K562 (cell line): ENCODE measurements at regions not wholly inside any gene's neighbourhood (a gene's known extent, or its start where the extent isn't known, plus 50 kb on each side); places are given as distances from the start of the nearest gene placed in this dataset.
A peak's percentile ranks its signal among the peaks of the same experiment; 100 is the strongest.

ENCODE experiments used
- ATAC-seq: fragments of 200-7000 bp; cut with Tn5 transposase; 3 replicates; pipeline ENCODE4 v1.9.1; 2020; ENCODE audit warnings: moderate library complexity
- BruUV-seq: library from RNA; stranded (reverse); fragments of 400-500 nt; replicated peaks from 2 replicates; lab custom pipeline; 2021; lab: Mats Ljungman, UMichigan
- CTCF ChIA-PET: fragments of 300-600 bp; formaldehyde crosslinking; extraction: SDS; loops from one replicate; lab custom pipeline; 2021; ENCODE audit warnings: low intra/inter-chr PET ratio; lab: Yijun Ruan, JAX
- POLR2A ChIA-PET: fragments of 300-600, 350-650 bp; sonication (Branson Sonifier 250); formaldehyde crosslinking; extraction: SDS; loops from one replicate; lab custom pipeline; 2021; ENCODE audit warnings: antibody characterized with exemption, inconsistent platforms; lab: Yijun Ruan, JAX
- DNase-seq, 4 experiments: peaks; one replicate each; pipeline versions ENCODE4 v3.0.0 to v3.0.0-alpha.2; 2011 to 2018; ENCODE audit warnings: low spot score in 3 of 4, mixed read lengths in 3 of 4; ENCODE audit errors: extremely low read depth in 1 of 4
- FAIRE-seq: peaks from 2 replicates; lab custom pipeline; 2011; peaks lifted over from hg19 to GRCh38; lab: Jason Lieb, UNC
- H2AFZ ChIP-seq: 2 replicates; pipeline ENCODE4 v1.6.0; 2011; ENCODE audit warnings: low read depth, low read length, control low read depth, inconsistent platforms
- H3K27ac ChIP-seq: fragments of 200-600 bp; 3 replicates; pipeline ENCODE4 v1.8.0; 2011; ENCODE audit warnings: low read depth, mild to moderate bottlenecking, control low read depth, inconsistent platforms, low read length, moderate library complexity, mixed read lengths; ENCODE audit errors: extremely low read depth
- H3K27me3 ChIP-seq, 2 experiments: fragments of 300-600 bp in 1 of 2; 2 replicates in 1 of 2; 3 replicates in 1 of 2; pipeline versions ENCODE4 v1.6.0 to v1.8.0; 2011; ENCODE audit warnings: inconsistent platforms in 2 of 2, low read length in 2 of 2, mild to moderate bottlenecking in 1 of 2, mixed read lengths in 1 of 2, moderate library complexity in 1 of 2; ENCODE audit not compliant: control insufficient read depth in 2 of 2, insufficient read depth in 2 of 2
- H3K36me3 ChIP-seq: fragments of 300-600 bp; 3 replicates; pipeline ENCODE4 v1.8.0; 2011; ENCODE audit warnings: mild to moderate bottlenecking, low read length, inconsistent platforms; ENCODE audit not compliant: control insufficient read depth, insufficient read depth
- H3K4me1 ChIP-seq, 2 experiments: fragments of 200-600 bp in 1 of 2; replicated peaks in 1 of 2; 2 replicates in 1 of 2; 3 replicates in 1 of 2; pipeline versions ENCODE4 v1.5.1 to v1.8.0; 2011; ENCODE audit warnings: inconsistent platforms in 2 of 2, low read length in 2 of 2, mild to moderate bottlenecking in 1 of 2, mixed read lengths in 1 of 2, moderate library complexity in 1 of 2; ENCODE audit not compliant: control insufficient read depth in 2 of 2, insufficient read depth in 2 of 2
- H3K4me2 ChIP-seq: 2 replicates; pipeline ENCODE4 v1.6.1; 2011; ENCODE audit warnings: low read length, control low read depth, inconsistent platforms, mixed read lengths; ENCODE audit not compliant: insufficient read depth
- H3K4me3 ChIP-seq: fragments of 200-600 bp; sonication (generic), shearing (Covaris generic); 2 replicates; pipeline ENCODE4 v1.5.1; 2016; ENCODE audit warnings: control low read depth, inconsistent platforms
- H3K79me2 ChIP-seq: fragments of 200-600 bp; 3 replicates; pipeline ENCODE4 v1.8.0; 2011; ENCODE audit warnings: low read length, inconsistent platforms; ENCODE audit not compliant: control insufficient read depth, insufficient read depth
- H3K9ac ChIP-seq, 2 experiments: 2 replicates each; pipeline versions ENCODE4 v1.6.0 to v1.6.1; 2011; ENCODE audit warnings: low read depth in 2 of 2, low read length in 2 of 2, control low read depth in 1 of 2, inconsistent platforms in 1 of 2, mild to moderate bottlenecking in 1 of 2, mixed read lengths in 1 of 2; ENCODE audit not compliant: insufficient read depth in 1 of 2
- H3K9me1 ChIP-seq: one replicate; pipeline ENCODE4 v1.6.0; 2011; ENCODE audit warnings: inconsistent platforms, mild to moderate bottlenecking, low read length, moderate library complexity; ENCODE audit not compliant: control insufficient read depth, insufficient read depth
- H3K9me3 ChIP-seq: replicated peaks from 2 replicates; pipeline ENCODE4 v1.5.1; 2011; ENCODE audit warnings: low read depth, low read length, inconsistent platforms; ENCODE audit not compliant: control insufficient read depth, insufficient read depth
- H4K20me1 ChIP-seq: replicated peaks from 2 replicates; pipeline ENCODE4 v1.6.1; 2011; ENCODE audit warnings: low read length, inconsistent platforms, mixed read lengths; ENCODE audit not compliant: control insufficient read depth, insufficient read depth
- NKRF ChIP-seq: fragments of 450-650 bp; IDR thresholded peaks from 2 replicates; pipeline ENCODE4 v1.6.1; 2016; ENCODE audit warnings: borderline replicate concordance
- ZBTB1 ChIP-seq: sonication (generic); formaldehyde crosslinking; IDR thresholded peaks from 2 replicates; pipeline ENCODE4 v1.8.1; 2023; ENCODE audit warnings: missing genetic modification reagents, low read depth, mild to moderate bottlenecking, borderline replicate concordance
- WGBS: fragments of 100-300 bp; shearing (Covaris generic); methylation state at CpG from one replicate; pipeline ENCODE4 v1.1.6; 2016; ENCODE audit warnings: low coverage, mixed read lengths; ENCODE audit not compliant: insufficient coverage; ENCODE audit errors: missing lambda C conversion rate; 5-methylcytosine and 5-hydroxymethylcytosine counted together
- in situ Hi-C: fragments of 300-500 bp; cut with MboI; formaldehyde crosslinking; loops from 4 replicates; pipeline ENCODE4 v1.15.0; 2018; ENCODE audit warnings: inconsistent platforms, mixed read lengths
- intact Hi-C: fragments of 100-400 bp; cut with micrococcal nuclease; formaldehyde crosslinking; loops from 2 replicates; pipeline ENCODE4 v1.14.2; 2022
- TF ChIP-seq, protein P1 (sequence below): fragments of 450-650 bp; IDR thresholded peaks from 2 replicates; pipeline ENCODE4 v1.6.1; 2018; ENCODE audit not compliant: partially characterized antibody
- TF ChIP-seq, protein P2 (sequence below): fragments of 250-450 bp; sonication (Bioruptor Pico); IDR thresholded peaks from 2 replicates; pipeline ENCODE4 v1.8.0; 2022; ENCODE audit warnings: inconsistent platforms

GRCh38 chr20:11267131-11267761 is 593.4 kb upstream of the JAG1 start (continued):
- TF ChIP-seq, protein P1, sequence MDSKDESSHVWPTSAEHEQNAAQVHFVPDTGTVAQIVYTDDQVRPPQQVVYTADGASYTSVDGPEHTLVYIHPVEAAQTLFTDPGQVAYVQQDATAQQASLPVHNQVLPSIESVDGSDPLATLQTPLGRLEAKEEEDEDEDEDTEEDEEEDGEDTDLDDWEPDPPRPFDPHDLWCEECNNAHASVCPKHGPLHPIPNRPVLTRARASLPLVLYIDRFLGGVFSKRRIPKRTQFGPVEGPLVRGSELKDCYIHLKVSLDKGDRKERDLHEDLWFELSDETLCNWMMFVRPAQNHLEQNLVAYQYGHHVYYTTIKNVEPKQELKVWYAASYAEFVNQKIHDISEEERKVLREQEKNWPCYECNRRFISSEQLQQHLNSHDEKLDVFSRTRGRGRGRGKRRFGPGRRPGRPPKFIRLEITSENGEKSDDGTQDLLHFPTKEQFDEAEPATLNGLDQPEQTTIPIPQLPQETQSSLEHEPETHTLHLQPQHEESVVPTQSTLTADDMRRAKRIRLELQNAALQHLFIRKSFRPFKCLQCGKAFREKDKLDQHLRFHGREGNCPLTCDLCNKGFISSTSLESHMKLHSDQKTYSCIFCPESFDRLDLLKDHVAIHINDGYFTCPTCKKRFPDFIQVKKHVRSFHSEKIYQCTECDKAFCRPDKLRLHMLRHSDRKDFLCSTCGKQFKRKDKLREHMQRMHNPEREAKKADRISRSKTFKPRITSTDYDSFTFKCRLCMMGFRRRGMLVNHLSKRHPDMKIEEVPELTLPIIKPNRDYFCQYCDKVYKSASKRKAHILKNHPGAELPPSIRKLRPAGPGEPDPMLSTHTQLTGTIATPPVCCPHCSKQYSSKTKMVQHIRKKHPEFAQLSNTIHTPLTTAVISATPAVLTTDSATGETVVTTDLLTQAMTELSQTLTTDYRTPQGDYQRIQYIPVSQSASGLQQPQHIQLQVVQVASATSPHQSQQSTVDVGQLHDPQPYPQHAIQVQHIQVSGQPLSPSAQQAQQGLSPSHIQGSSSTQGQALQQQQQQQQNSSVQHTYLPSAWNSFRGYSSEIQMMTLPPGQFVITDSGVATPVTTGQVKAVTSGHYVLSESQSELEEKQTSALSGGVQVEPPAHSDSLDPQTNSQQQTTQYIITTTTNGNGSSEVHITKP: peak; percentile 76
- TF ChIP-seq ZBTB1 (CRISPR knock-in tag) (no peak), NKRF (no peak)

- H3K79me2 ChIP-seq: no peaks in the 10 kb centered on the region
- H3K9me3 ChIP-seq: no peaks in the 10 kb centered on the region
- H4K20me1 ChIP-seq: no peaks in the 10 kb centered on the region
- DNase-seq (no peak), FAIRE-seq (no peak), ATAC-seq (no peak)
- POLR2A ChIA-PET: no interaction called here
- no peak overlapping the region for H3K4me3 ChIP-seq
- H3K27me3 ChIP-seq: no peaks in the 10 kb centered on the region
- 0% methylated on average over 2 of the region's 4 CpGs for WGBS
- H3K4me2 ChIP-seq: no peak overlapping the region
- H2AFZ ChIP-seq: no peak overlapping the region
- H3K27ac ChIP-seq: no peak overlapping the region
- intact Hi-C loops: no loop called here
- no peak overlapping the region for H3K9ac ChIP-seq
- no peaks in the 10 kb centered on the region for H3K4me1 ChIP-seq
- H3K9me1 ChIP-seq: no peaks in the 10 kb centered on the region
- no TSS peak for BruUV-seq
- in situ Hi-C loops: no loop called here
- no peaks in the 10 kb centered on the region for H3K36me3 ChIP-seq
- CTCF ChIA-PET: no interaction called here
- TF ChIP-seq, protein P2, sequence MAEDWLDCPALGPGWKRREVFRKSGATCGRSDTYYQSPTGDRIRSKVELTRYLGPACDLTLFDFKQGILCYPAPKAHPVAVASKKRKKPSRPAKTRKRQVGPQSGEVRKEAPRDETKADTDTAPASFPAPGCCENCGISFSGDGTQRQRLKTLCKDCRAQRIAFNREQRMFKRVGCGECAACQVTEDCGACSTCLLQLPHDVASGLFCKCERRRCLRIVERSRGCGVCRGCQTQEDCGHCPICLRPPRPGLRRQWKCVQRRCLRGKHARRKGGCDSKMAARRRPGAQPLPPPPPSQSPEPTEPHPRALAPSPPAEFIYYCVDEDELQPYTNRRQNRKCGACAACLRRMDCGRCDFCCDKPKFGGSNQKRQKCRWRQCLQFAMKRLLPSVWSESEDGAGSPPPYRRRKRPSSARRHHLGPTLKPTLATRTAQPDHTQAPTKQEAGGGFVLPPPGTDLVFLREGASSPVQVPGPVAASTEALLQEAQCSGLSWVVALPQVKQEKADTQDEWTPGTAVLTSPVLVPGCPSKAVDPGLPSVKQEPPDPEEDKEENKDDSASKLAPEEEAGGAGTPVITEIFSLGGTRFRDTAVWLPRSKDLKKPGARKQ (CRISPR knock-in tag): no peak
Observed at GRCh38 chr20:11267762-11268335, 594.0 kb upstream of the JAG1 start.
